ENCODE measurements at regions not wholly inside any gene's neighbourhood (a gene's known extent, or its start where the extent isn't known, plus 50 kb on each side); places are given as distances from the start of the nearest gene placed in this dataset.

GRCh38 chr2:219962801-219963200, 335.4 kb downstream of the SLC4A3 start:
- Histone ChIP-seq H3K36me3 (no peaks in the 10 kb centered on the region), H3K9me3 (no peaks in the 10 kb centered on the region), H3K4me3 (no peak overlapping the region), H3K4me1 (ENCODE audit: insufficient read depth) (no peaks in the 10 kb centered on the region), H3K27me3 (no peaks in the 10 kb centered on the region), H3K27ac (no peak overlapping the region)
- WGBS, 3 donors = 79 to 84% (median 84%) methylated on average over 2 of the region's 2 CpGs
- TF ChIP-seq POLR2A (IDR thresholded peaks at IDR 0.05) (no peak), EP300 (IDR thresholded peaks at IDR 0.05) (no peak), CTCF (IDR thresholded peaks at IDR 0.05) (no peak)
- intact Hi-C loops (cut with DNase I) = no loop called here
- DNase-seq = no peak

GRCh38 chr2:219965287-219966194, 338.1 kb downstream of the SLC4A3 start:
- H3K27me3 ChIP-seq = no peaks in the 10 kb centered on the region
- TF ChIP-seq EP300 (IDR thresholded peaks at IDR 0.05) (no peak), POLR2A (IDR thresholded peaks at IDR 0.05) (no peak), CTCF (IDR thresholded peaks at IDR 0.05) (no peak)
- no peaks in the 10 kb centered on the region for H3K4me1 ChIP-seq (ENCODE audit: insufficient read depth)
- no peak for DNase-seq
- intact Hi-C loops (cut with DNase I) = no loop called here
- WGBS, 3 donors = 57 to 77% (median 67%) methylated on average over 5 of the region's 5 CpGs
- no peak overlapping the region for H3K4me3 ChIP-seq
- no peaks in the 10 kb centered on the region for H3K9me3 ChIP-seq
- no peaks in the 10 kb centered on the region for H3K36me3 ChIP-seq
- H3K27ac ChIP-seq = no peak overlapping the region

- Histone ChIP-seq H3K36me3 (no peaks in the 10 kb centered on the region), H3K4me1 (ENCODE audit: insufficient read depth) (no peaks in the 10 kb centered on the region), H3K4me3 (no peak overlapping the region), H3K9me3 (no peaks in the 10 kb centered on the region), H3K27ac (no peak overlapping the region), H3K27me3 (no peaks in the 10 kb centered on the region)
- 70 to 85% (median 70%) methylated on average over 8 of the region's 8 CpGs for WGBS, 3 donors
- TF ChIP-seq CTCF (IDR thresholded peaks at IDR 0.05) (no peak), EP300 (IDR thresholded peaks at IDR 0.05) (no peak), POLR2A (IDR thresholded peaks at IDR 0.05) (no peak)
- no peak for DNase-seq
- intact Hi-C loops (cut with DNase I) = no loop called here
Measured at GRCh38 chr2:219967247-219968245, 340.1 kb downstream of the SLC4A3 start.

GRCh38 chr2:219968685-219969345, 341.4 kb downstream of the SLC4A3 start:
- intact Hi-C loops (cut with DNase I) = no loop called here
- Histone ChIP-seq H3K4me1 (ENCODE audit: insufficient read depth) (no peaks in the 10 kb centered on the region), H3K36me3 (no peaks in the 10 kb centered on the region), H3K27me3 (no peaks in the 10 kb centered on the region), H3K9me3 (no peaks in the 10 kb centered on the region), H3K4me3 (no peak overlapping the region), H3K27ac (no peak overlapping the region)
- WGBS, 3 donors = 64 to 82% (median 67%) methylated on average over 6 of the region's 6 CpGs
- DNase-seq = no peak
- no peak for TF ChIP-seq CTCF (IDR thresholded peaks at IDR 0.05)
- no peak for TF ChIP-seq POLR2A (IDR thresholded peaks at IDR 0.05)
